Hematopoietic multipotent progenitor cell treated with erythropoietin and hydrocortisone succinate and interleukin-3 and kit ligand, for 4 days (in vitro differentiated cells): ENCODE measurements at regions not wholly inside any gene's neighbourhood (a gene's known extent, or its start where the extent isn't known, plus 50 kb on each side); places are given as distances from the start of the nearest gene placed in this dataset.

ENCODE experiments used
- DNase-seq: peaks from one replicate; pipeline ENCODE4 v3.0.0-alpha.2; 2015

DNA sequence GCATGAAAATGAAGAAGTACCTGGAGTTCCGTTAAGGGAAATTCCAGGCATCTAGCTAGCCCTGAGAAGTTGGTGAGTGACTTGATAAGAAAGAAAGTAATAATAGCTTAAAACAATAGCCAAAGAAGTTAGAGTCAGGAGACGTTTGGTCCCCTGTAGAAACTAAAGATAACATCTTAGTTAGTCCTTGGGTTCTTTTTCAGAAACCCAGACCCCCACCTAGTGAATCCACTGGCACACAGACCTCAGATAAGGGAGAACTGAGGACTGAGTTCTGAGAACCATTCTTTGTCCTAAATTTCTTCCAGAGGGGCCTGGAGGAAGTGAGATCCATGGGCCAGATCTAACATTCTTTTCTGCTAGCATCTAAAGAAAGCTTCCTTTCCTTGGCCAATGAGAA lies 335.4 kb downstream of the SLC4A3 start:
- no peak for DNase-seq

DNA sequence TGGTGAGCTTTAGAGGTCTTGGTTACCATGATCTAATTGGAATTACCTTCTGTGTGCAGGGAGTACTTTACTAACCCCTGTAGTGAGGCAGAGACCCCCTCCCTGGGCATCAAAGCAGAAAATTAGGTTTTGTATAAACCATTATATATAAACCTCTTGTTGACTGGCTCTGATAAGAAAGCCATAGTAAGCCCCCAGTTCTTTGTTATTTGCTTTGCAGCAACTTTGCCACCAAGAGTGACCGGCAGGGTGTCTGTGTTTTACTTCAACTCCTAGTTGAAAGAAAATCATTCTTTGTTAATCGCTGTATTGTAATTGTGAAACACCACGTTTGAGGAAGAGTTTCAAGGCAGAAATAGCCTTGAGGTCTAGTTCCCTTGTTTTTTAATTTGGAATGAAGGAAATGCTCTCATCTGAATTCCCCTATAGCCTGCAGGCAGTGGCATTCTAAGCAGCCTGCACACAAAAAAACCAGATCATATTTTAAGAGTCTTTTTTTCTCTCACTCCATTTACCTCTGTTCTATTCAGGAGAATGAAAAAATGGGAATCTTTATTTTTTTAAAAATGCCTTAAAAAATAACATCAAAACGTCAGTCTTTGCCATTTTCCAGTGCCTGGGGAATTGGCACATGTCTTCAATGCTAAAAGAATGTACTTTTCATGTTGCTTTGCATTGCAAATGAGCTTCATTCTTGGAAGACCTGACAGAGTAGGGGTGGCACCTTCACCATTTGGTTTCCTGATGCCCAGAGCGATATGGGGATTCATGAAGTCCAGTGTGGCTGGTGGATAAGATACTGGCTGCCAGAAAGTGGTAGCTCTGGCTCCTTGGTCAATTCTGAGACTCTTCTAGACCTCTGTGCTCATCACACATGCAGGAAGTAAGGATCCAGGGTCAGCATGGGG lies 338.1 kb downstream of the SLC4A3 start:
- DNase-seq: no peak

DNA sequence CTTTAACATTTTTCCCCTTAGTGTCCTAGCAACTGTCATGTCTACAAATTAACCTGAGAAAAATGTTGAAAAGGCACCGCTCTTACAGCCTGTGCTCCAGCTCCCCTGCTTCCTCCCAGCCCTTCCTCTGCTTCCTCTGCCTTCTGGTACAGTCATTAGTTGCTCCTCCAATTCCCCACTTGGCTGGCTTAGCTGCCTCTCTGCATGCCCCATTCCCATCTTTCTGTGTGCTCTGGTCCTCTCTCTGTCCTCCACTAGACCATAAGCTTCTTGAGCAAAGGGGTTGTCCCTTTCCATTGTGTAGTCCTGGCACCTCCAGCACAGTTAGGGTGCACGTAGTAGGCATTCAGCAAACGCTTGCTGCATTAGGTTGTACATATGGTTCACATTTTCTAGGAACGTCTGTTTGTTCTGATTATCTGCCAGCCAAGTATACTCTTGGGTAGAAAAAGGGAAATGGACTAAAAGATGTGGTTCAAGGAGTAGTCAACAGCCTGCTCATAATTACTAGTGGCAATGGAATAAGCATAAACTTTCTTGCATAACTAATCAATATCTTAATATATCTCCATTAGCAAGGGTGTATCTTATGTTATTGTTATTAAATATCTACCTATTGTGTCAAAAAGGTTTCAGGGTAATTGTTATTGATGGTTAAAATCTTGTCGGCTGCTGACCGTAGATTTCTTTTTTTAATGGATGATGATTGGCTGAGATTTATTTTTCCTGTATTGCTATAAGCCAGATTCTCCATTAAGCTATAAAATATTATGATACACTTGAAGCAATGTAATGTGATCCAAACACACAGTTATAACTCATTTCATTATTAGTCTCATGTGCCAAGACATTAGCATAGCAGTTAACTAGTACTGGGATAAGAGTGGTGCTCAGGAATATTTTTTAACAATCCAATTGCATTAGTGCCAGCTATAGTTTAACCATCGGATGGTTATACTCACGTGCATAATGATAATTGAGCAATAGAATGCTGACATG lies 340.1 kb downstream of the SLC4A3 start:
- DNase-seq: no peak

DNA sequence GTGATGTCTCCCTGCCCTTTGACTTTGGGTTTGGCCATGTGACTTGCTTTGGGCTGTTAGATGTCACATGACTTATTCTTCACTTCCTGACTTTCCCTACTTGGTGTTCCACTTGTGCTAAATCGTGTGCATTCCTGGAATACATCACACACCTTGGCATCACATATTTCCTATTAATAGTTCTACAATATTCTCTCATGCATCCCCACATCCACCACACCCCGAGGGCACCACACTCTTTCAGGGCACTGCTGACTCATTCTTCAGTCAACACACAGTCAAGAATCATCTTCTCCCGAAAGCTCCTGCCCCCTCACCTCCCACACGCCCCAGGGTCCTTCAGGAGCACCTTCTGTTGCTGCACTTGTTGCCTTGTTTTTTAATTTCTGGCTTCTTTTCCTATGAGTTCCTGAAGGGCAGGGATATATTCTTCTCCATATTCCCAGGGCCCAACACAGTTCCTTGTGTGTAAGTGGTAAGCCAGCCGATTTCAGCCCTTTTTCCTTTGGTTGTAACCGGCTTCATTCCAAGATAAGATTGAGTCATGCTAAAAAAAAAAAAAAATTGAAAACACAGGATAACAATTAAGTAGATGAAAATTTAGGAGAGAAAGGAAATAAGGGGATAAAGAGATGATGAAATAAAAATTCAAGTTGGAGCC lies 341.4 kb downstream of the SLC4A3 start:
- no peak for DNase-seq

DNA sequence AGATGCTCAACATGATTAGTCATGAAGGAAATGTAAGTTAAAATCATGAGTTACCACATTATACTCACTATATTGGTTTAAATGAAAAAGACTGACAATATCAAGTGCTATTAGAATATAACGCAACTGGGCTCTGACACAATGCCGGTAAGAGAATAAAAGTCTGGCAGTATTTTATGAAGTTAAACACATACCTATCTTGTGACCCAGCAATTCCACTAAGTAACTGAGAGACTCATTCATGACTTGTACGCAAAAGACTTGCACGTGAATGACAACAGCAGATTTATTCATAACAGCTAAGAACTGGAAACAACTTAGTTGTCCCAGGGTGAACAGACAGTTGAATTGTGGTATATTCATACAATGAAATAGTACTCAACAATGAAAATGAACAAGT lies 342.1 kb downstream of the SLC4A3 start:
- no peak for DNase-seq

GRCh38 chr2:219973136-219973535 lies 345.7 kb downstream of the SLC4A3 start:
- no peak for DNase-seq

DNA sequence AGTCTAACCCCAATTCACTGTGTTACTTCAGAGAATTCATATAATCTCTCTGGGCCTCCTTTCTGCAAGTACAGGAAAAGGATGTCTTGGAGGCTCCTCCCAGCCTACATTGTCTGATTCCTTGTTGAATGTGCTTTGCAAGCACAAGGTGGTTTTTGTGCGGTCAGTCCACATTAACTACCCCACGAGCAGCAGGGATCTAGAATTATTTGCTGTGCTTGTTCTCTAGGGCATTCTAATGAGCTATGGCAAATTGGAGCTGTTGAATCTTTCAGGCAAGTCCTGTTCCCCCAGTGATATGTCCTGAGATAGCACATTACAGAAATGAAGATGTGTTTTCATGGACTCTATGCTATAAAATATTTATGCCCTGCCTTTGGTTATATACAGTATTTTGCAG lies 349.4 kb downstream of the SLC4A3 start:
- DNase-seq: no peak

DNA sequence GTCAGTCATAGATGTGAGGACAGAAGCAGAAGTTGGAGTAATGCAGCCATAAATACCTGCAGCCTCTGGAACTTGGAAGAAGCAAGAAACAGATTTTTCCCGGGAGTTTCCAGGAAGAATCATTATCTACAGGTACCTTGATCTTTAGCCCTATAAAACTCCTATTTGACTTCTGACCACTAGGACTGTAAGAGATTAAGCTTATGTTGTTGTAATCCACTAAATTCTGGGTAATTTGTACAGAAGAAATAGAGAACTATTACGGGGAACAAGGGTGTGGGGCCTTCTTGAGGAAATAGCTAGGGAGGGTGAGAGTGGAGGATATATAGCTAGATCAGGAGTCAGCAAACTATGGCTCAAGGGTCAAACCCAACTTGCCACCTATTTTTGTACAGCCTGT lies 353.2 kb downstream of the SLC4A3 start:
- DNase-seq: no peak

DNA sequence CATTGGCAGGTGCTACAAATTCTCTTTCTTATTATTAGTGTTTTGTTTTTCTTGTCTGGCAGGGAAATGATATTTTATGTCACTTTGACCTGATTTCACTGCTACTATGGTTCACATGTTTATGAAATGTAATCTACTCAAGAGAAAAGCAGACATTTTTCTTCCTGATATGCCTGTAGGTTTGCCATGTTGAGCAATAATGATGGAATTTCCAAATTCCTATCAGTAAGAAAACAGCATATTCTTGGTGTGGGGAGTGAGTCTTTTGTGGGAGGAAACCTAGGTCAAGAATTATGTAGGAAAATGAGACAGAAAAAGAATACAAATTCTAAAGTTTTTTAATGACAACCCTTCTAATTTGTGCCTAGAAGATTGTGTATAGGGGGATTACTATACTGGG lies 356.4 kb downstream of the SLC4A3 start:
- DNase-seq: no peak

DNA sequence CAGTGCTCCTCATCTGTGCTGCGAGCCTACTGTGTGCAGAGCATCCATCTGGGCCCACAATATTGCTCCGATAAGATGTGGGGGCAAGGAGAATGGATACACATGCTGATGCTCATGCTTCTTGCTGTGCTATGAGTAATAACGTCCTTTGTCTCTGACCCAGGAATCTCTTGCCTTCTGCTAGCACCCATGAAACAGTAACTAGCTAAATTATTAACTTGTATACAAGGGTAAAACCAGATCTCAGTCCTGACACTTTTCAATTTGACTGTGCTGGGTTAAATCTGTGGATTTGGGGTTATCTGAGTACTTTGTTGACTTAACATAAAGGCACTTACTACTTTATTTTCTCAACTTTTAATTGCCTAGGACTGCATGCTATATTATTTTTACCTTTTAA lies 357.6 kb downstream of the SLC4A3 start:
- DNase-seq: no peak

GRCh38 chr2:219987830-219988229 lies 360.4 kb downstream of the SLC4A3 start:
- no peak for DNase-seq

DNA sequence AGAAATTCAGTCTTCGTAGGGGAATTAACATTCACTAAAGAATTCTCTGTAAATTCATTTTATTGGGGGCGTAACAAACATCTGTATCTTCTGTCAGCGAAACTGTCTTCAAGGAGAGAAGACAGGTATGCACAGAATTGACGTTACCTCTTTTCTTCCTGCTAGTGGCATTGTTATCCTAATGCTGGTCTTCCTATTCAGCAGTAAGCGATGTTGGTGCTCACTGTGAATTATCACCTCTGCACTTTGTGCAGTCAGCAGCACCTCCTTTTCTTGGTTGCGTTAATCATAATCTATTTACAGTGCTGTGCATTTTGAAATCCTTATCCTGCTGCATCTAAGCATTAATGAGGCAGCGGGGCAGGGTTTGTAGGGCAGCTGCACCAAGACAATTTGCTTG lies 362.3 kb downstream of the SLC4A3 start:
- DNase-seq: no peak

- no peak for DNase-seq
Observed at GRCh38 chr2:219991116-219991515, 363.7 kb downstream of the SLC4A3 start.

GRCh38 chr2:219995399-219995798 lies 368.0 kb downstream of the SLC4A3 start:
- DNase-seq: no peak

GRCh38 chr2:219995991-219996765 lies 368.7 kb downstream of the SLC4A3 start:
- DNase-seq: no peak

DNA sequence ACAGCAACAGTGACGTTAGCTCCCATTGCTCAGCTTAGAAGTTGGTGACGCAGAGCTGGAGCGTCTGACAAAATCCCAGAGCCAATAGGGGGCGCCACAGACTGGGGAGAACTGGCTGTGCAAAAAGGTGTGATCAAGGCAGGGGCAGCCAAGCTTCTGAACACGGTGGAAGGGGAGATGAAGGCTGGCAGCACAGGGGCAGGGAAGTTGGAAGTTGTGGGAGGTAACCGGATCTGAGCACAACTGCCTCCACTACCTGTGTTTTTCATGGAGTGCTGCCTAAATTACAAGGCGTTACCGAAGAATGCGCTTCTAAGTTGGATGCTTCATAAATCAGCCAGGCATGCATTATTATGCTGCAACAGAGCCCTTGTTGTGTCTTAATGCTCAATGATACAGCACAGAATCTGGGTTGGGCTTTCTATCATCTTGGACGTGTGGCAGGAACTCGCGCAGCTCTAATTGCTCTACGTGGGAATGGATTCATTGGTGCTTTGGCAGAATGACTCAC lies 370.0 kb downstream of the SLC4A3 start:
- DNase-seq: peak; percentile 11

DNA sequence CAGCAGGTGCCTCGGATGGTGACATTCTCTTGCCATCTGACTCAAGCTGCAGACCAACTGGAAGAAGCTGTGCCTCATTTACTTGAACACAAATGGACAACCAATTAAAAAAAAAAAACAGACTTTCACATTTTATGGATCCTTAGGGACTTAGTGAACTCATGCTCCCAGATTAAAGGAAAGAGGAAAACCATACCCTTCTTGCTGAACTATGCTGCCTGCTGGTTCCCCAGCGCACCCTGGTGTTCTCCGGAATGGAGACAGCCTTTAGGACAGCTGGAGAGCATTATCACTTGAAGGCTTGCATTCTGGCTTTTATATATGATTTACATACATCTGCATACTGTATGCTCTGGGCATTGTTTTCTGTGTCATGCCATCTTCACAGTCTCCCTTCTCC lies 370.7 kb downstream of the SLC4A3 start:
- no peak for DNase-seq

DNA sequence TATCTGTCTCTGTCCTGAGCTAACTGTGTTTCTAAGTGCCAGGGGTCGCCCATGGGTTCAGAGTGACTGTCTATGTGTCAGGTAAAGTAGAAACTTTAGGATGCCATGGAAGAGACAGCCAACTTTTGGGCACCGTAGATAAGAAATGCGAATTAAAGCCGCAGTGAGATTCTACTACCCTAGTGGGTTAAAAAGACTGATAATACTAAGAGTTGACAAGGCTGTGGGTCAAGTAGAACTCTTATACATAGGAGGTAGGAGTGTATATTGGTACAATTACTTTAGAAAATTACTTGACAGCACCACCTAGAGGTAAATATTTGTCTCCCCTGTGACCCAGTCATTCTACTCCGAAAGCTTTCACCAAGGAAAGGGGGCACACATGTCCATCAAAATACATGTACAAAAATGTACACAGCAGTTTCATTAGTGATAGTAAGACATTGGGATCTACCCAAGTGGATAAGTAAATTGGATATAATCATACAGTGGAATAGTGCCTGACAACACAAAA lies 371.3 kb downstream of the SLC4A3 start:
- no peak for DNase-seq

DNA sequence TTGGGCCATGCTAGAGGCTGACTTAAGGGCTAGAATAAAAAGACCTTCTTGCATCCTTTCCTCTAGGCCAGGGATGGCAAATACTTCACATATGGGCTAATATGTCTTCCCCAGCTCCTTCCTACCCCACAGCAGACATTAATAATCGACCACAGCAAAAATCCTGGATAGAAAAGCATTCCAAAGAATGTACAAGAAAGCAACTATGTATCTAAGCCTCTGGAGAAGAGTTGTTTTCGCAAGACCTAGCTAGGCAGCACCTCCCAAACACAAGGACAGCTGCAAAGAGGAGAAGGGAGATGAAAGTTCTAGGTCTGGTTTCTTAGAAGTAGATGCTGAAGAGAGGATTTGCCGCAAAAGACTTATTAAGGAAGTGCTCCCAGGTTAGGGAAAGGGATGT lies 372.6 kb downstream of the SLC4A3 start:
- no peak for DNase-seq

DNA sequence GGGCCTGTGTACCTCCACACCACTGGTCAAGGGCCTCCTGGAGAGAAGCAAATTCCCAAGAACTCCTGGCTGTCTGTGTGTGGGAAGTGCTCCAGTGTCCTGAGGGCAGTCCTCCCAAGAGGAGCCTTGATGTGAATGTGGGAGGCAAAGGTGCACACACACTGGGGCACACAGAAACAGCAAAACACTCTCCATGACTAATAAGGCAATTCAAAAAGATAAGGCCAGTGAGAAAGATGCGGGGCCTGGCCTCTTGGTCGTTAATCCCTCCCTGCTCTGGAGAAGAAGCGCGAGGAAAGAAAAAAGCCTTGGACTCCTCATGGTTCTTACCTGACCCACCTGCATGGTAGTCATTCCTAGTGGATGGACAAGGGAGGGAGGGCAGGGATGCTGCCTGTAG lies 373.2 kb downstream of the SLC4A3 start:
- DNase-seq: no peak

GRCh38 chr2:220001751-220002150 lies 374.3 kb downstream of the SLC4A3 start:
- DNase-seq: no peak

- DNase-seq: no peak
Observed at GRCh38 chr2:220002251-220002650, 374.8 kb downstream of the SLC4A3 start.
